Liver (tissue), 8 donors: ENCODE measurements at regions not wholly inside any gene's neighbourhood (a gene's known extent, or its start where the extent isn't known, plus 50 kb on each side); places are given as distances from the start of the nearest gene placed in this dataset.

ENCODE experiments used
- DNase-seq: peaks from one replicate; pipeline ENCODE4 v3.0.0-alpha.2; 2017; ENCODE audit warnings: low spot score
- H3K27ac ChIP-seq, 2 donors: one replicate each; pipeline ENCODE4 v1.7.0; 2013; ENCODE audit warnings: inconsistent platforms in 2 of 2, low read length in 2 of 2, control low read depth in 1 of 2, low read depth in 1 of 2, mild to moderate bottlenecking in 1 of 2
- H3K27me3 ChIP-seq, 4 donors: one replicate each; pipeline versions ENCODE4 v1.6.1 to v1.7.0; 2013; ENCODE audit warnings: low read length in 3 of 4, inconsistent platforms in 1 of 4, mild to moderate bottlenecking in 1 of 4, moderate library complexity in 1 of 4; ENCODE audit not compliant: control insufficient read depth in 4 of 4, insufficient read depth in 4 of 4
- H3K36me3 ChIP-seq, 4 donors: one replicate each; pipeline versions ENCODE4 v1.6.1 to v1.7.0; 2013; ENCODE audit warnings: low read length in 3 of 4, mild to moderate bottlenecking in 3 of 4, low read depth in 1 of 4, moderate library complexity in 1 of 4; ENCODE audit not compliant: control insufficient read depth in 4 of 4, insufficient read depth in 3 of 4
- H3K4me1 ChIP-seq, 4 donors: one replicate each; pipeline versions ENCODE4 v1.6.1 to v1.7.0; 2013; ENCODE audit warnings: low read length in 3 of 4, mild to moderate bottlenecking in 3 of 4, moderate library complexity in 1 of 4; ENCODE audit not compliant: control insufficient read depth in 4 of 4, insufficient read depth in 4 of 4
- H3K4me3 ChIP-seq, 3 donors: one replicate each; pipeline versions ENCODE4 v1.6.1 to v1.7.0; 2013; ENCODE audit warnings: low read length in 3 of 3, control low read depth in 1 of 3, low read depth in 1 of 3, mild to moderate bottlenecking in 1 of 3
- H3K9ac ChIP-seq, 2 donors: one replicate each; pipeline ENCODE4 v1.7.0; 2013; ENCODE audit warnings: low read length in 2 of 2, mild to moderate bottlenecking in 2 of 2, moderate library complexity in 2 of 2, control low read depth in 1 of 2, low read depth in 1 of 2
- H3K9me3 ChIP-seq, 4 donors: one replicate each; pipeline versions ENCODE4 v1.6.1 to v1.7.0; 2013; ENCODE audit warnings: low read length in 3 of 4; ENCODE audit not compliant: control insufficient read depth in 4 of 4
- ATF3 ChIP-seq: IDR thresholded peaks from 2 replicates; pipeline ENCODE4 v1.6.1; 2016; ENCODE audit warnings: antibody characterized with exemption
- CTCF ChIP-seq: fragments of 150-350 bp; IDR thresholded peaks from 2 replicates; pipeline ENCODE4 v1.5.1; 2017; ENCODE audit warnings: improper control_type of control experiment, low read depth, low read length; ENCODE audit not compliant: missing input control
- EGR1 ChIP-seq, 2 donors: IDR thresholded peaks; 2 replicates each; pipeline ENCODE4 v1.6.1; 2016 to 2018; ENCODE audit warnings: antibody characterized with exemption in 2 of 2, low read depth in 2 of 2
- FOXA1 ChIP-seq: IDR thresholded peaks from 2 replicates; pipeline ENCODE4 v1.6.1; 2016; ENCODE audit warnings: antibody characterized with exemption
- FOXA2 ChIP-seq: IDR thresholded peaks from 2 replicates; pipeline ENCODE4 v1.6.1; 2016; ENCODE audit warnings: antibody characterized with exemption
- HNF4A ChIP-seq, 2 donors: conservative IDR thresholded peaks; 2 replicates each; pipeline ENCODE4 v1.6.1; 2016; ENCODE audit warnings: antibody characterized with exemption in 2 of 2, mild to moderate bottlenecking in 2 of 2
- HNF4G ChIP-seq: IDR thresholded peaks from 2 replicates; pipeline ENCODE4 v1.6.1; 2016; ENCODE audit warnings: antibody characterized with exemption
- JUND ChIP-seq, 2 donors: IDR thresholded peaks; 2 replicates each; pipeline ENCODE4 v1.6.1; 2016; ENCODE audit warnings: antibody characterized with exemption in 2 of 2
- MAX ChIP-seq: IDR thresholded peaks from 2 replicates; pipeline ENCODE4 v1.6.1; 2016; ENCODE audit warnings: antibody characterized with exemption
- RAD21 ChIP-seq, 2 donors: IDR thresholded peaks; 2 replicates each; pipeline ENCODE4 v1.6.1; 2016; ENCODE audit warnings: antibody characterized with exemption in 2 of 2, mild to moderate bottlenecking in 2 of 2
- RXRA ChIP-seq, 2 donors: IDR thresholded peaks; 2 replicates each; pipeline ENCODE4 v1.6.1; 2017 to 2018; ENCODE audit warnings: antibody characterized with exemption in 2 of 2, mild to moderate bottlenecking in 1 of 2
- SP1 ChIP-seq: IDR thresholded peaks from 2 replicates; pipeline ENCODE4 v1.6.1; 2018; ENCODE audit warnings: antibody characterized with exemption, mild to moderate bottlenecking
- YY1 ChIP-seq: IDR thresholded peaks from 2 replicates; pipeline ENCODE4 v1.6.1; 2016; ENCODE audit warnings: antibody characterized with exemption, mild to moderate bottlenecking
- ZBTB33 ChIP-seq: IDR thresholded peaks from 2 replicates; pipeline ENCODE4 v1.6.1; 2016; ENCODE audit warnings: antibody characterized with exemption
- WGBS: extraction: QIAGEN DNeasy Blood & Tissue Kit; methylation state at CpG from one replicate; pipeline ENCODE4 v1.1.7; 2013; 5-methylcytosine and 5-hydroxymethylcytosine counted together
- donor health status: healthy.
- donor health status: healthy.
- donor health status: healthy.
- donor health status: healthy.
- donor health status: healthy.

- Histone ChIP-seq H3K9ac (peak overlapping the region in 1 of 2 donors; percentile 34), H3K36me3 (no peaks in the 10 kb centered on the region), H3K27me3 (no peaks in the 10 kb centered on the region), H3K27ac (no peak overlapping the region), H3K4me1 (peaks cover 1 to 20% (median 9%) of the 10 kb centered on the region in 4 donors), H3K4me3 (no peak overlapping the region), H3K9me3 (no peaks in the 10 kb centered on the region)
- TF ChIP-seq CTCF (peak; percentile 76), YY1 (peak; percentile 25), HNF4A (conservative IDR thresholded peaks at IDR 0.05) (peak in 1 of 2 donors; percentile 45), JUND (IDR thresholded peaks at IDR 0.05) (peak in 1 of 2 donors; percentile 34), EGR1 (IDR thresholded peaks at IDR 0.05; ENCODE audit: low read depth in 2 of 2) (no peak), RXRA (IDR thresholded peaks at IDR 0.05) (peak in 1 of 2 donors; percentile 22), ZBTB33 (no peak), RAD21 (IDR thresholded peaks at IDR 0.05) (peak; percentile 97), MAX (no peak), ATF3 (no peak)
- DNase-seq = no peak
- WGBS = 13% methylated on average over 5 of the region's 5 CpGs
Observed at GRCh38 chr9:71249729-71250317, 128.4 kb upstream of the TRPM3 start.

- Histone ChIP-seq H3K4me1 (peaks cover 0 to 15% (median 6%) of the 10 kb centered on the region in 4 donors), H3K27me3 (no peaks in the 10 kb centered on the region), H3K4me3 (no peak overlapping the region), H3K9me3 (no peaks in the 10 kb centered on the region), H3K27ac (no peak overlapping the region), H3K9ac (no peak overlapping the region), H3K36me3 (no peaks in the 10 kb centered on the region)
- no peak for TF ChIP-seq FOXA2
- no peak for TF ChIP-seq MAX
- TF ChIP-seq EGR1 (IDR thresholded peaks at IDR 0.05; ENCODE audit: low read depth in 2 of 2) = no peak
- TF ChIP-seq SP1 = no peak
- no peak for TF ChIP-seq HNF4G
- TF ChIP-seq FOXA1 = no peak
- DNase-seq = no peak
Observed at GRCh38 chr9:71245651-71246050, 124.2 kb upstream of the TRPM3 start.

GRCh38 chr9:71243951-71244350, 122.5 kb upstream of the TRPM3 start:
- Histone ChIP-seq H3K27ac (no peak overlapping the region), H3K4me1 (peaks cover 0 to 10% (median 4%) of the 10 kb centered on the region in 4 donors), H3K36me3 (no peaks in the 10 kb centered on the region), H3K4me3 (no peak overlapping the region), H3K9ac (no peak overlapping the region), H3K9me3 (no peaks in the 10 kb centered on the region), H3K27me3 (no peaks in the 10 kb centered on the region)
- TF ChIP-seq ZBTB33 (no peak), FOXA1 (no peak), HNF4G (no peak)
- DNase-seq = no peak
- 88% methylated on average over 5 of the region's 5 CpGs for WGBS
